ENCODE measurements at regions not wholly inside any gene's neighbourhood (a gene's known extent, or its start where the extent isn't known, plus 50 kb on each side); places are given as distances from the start of the nearest gene placed in this dataset.

DNA sequence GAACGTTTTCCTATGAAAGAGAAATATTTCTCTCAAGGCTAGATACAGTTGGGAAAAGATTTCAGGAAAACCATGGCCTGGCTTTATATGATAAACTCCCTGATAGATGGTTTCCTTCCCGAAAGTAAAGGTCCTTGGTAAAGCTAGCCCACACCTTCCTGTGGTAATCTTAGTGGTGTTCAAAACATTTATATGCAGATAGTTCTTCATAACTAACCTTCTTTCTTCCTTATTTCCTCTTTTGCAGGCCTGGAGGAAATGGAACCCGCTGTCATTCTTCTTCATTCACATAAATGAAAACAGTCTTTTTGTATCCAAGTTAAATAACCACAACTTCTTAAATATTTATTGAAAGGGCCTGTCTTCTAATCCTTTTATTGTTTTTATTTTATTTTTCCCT lies 474.0 kb upstream of the ACTBL2 start:
- no peak for TF ChIP-seq POLR2A (IDR thresholded peaks at IDR 0.05; ENCODE audit: extremely low read depth, insufficient read length)
- TF ChIP-seq, protein P1, sequence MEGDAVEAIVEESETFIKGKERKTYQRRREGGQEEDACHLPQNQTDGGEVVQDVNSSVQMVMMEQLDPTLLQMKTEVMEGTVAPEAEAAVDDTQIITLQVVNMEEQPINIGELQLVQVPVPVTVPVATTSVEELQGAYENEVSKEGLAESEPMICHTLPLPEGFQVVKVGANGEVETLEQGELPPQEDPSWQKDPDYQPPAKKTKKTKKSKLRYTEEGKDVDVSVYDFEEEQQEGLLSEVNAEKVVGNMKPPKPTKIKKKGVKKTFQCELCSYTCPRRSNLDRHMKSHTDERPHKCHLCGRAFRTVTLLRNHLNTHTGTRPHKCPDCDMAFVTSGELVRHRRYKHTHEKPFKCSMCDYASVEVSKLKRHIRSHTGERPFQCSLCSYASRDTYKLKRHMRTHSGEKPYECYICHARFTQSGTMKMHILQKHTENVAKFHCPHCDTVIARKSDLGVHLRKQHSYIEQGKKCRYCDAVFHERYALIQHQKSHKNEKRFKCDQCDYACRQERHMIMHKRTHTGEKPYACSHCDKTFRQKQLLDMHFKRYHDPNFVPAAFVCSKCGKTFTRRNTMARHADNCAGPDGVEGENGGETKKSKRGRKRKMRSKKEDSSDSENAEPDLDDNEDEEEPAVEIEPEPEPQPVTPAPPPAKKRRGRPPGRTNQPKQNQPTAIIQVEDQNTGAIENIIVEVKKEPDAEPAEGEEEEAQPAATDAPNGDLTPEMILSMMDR (IDR thresholded peaks at IDR 0.05; ENCODE audit: low read depth, low read length) = no peak
- TF ChIP-seq MYC (IDR thresholded peaks at IDR 0.05; ENCODE audit: low read depth, low read length) = no peak
- TF ChIP-seq, protein P2, sequence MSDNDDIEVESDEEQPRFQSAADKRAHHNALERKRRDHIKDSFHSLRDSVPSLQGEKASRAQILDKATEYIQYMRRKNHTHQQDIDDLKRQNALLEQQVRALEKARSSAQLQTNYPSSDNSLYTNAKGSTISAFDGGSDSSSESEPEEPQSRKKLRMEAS (IDR thresholded peaks at IDR 0.05; ENCODE audit: low read depth, low read length) = no peak
